ENCODE measurements at regions not wholly inside any gene's neighbourhood (a gene's known extent, or its start where the extent isn't known, plus 50 kb on each side); places are given as distances from the start of the nearest gene placed in this dataset.
"Not testable (repeated sequence)": the region's sequence is repeated elsewhere in the genome, so short reads cannot be mapped to it uniquely, and the experiment has no call there.

DNA sequence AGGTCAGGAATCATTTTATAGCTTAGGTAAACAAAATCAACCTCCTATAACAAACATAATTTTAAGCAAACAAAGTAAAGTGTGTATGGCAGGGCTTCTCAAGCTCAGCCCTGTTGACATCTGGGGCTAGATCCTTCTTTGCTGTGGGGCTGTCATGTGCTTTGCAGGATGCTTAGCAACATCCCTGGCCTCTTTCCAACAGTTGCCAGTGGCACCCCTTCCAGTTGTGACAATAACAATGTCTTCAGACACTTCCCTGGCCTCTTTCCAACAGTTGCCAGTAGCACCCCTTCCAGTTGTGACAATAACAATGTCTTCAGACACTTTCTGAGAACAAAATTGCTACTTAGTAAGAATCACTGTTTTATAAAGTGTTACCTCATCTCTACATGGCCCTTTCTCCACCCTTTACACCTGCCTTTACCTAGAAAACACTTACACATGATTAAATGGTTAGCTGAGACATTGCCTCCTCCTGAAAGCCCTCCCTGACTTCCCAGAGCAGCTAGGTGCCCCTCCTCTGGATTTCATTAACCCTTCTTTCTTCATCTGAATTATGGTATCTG is 194.0 kb upstream of the LMCD1 start:
- H3K36me3 Mint-ChIP-seq (ENCODE audit: unreplicated experiment): no peaks in the 10 kb centered on the region
- DNase-seq: no peak
- no peak overlapping the region for H3K4me3 Mint-ChIP-seq (ENCODE audit: unreplicated experiment)
- no peak overlapping the region for H3K27ac Mint-ChIP-seq (ENCODE audit: unreplicated experiment)
- H3K4me1 Mint-ChIP-seq (ENCODE audit: low read depth, unreplicated experiment): no peaks in the 10 kb centered on the region
- H3K27me3 Mint-ChIP-seq (ENCODE audit: unreplicated experiment): no peaks in the 10 kb centered on the region
- no peaks in the 10 kb centered on the region for H3K9me3 Mint-ChIP-seq (ENCODE audit: unreplicated experiment)
- TF ChIP-seq CTCF (IDR thresholded peaks at IDR 0.05; ENCODE audit: partially characterized antibody, unreplicated experiment): no peak

DNA sequence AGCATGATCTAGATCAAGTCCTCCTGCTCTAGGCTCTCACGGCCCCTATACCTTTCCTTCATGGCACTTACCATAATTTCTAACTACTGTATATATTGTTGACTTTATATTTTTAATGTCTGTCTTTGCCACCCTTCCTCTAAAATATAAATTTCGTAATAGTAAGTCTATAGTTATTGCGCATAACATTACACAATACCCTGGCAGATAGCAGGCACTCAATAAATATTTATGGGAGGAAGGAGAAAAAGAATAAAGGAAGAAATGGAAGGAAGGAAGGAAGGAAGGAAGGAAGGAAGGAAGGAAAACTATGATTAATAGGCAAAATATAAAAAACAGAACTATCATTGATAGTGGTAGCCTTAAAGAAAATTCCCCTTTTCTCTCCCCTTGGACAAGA is 190.3 kb upstream of the LMCD1 start:
- no peak for DNase-seq
- H3K4me1 Mint-ChIP-seq (ENCODE audit: low read depth, unreplicated experiment): no peaks in the 10 kb centered on the region
- no peak overlapping the region for H3K4me3 Mint-ChIP-seq (ENCODE audit: unreplicated experiment)
- H3K36me3 Mint-ChIP-seq (ENCODE audit: unreplicated experiment): no peaks in the 10 kb centered on the region
- TF ChIP-seq CTCF (IDR thresholded peaks at IDR 0.05; ENCODE audit: partially characterized antibody, unreplicated experiment): no peak
- no peaks in the 10 kb centered on the region for H3K9me3 Mint-ChIP-seq (ENCODE audit: unreplicated experiment)
- H3K27me3 Mint-ChIP-seq (ENCODE audit: unreplicated experiment): no peaks in the 10 kb centered on the region
- no peak overlapping the region for H3K27ac Mint-ChIP-seq (ENCODE audit: unreplicated experiment)

DNA sequence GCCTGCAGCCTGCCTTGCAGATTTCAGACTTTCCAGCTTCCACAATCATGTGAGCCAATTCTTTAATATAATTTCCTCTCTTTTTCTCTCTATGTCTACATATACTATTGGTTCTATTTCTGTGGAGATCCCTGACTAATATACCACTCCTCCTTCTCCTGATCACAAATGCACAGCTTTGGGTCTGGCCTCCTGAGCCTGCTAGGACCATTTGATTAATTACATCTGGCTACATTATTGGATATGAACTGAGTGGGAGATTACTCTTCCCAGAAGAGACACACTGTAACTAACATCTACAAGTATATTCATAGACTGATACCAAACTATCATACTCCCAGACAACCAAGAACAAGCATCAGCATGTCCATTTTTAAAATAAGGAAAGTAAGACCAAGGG is 188.9 kb upstream of the LMCD1 start:
- H3K27ac Mint-ChIP-seq (ENCODE audit: unreplicated experiment): no peak overlapping the region
- TF ChIP-seq CTCF (IDR thresholded peaks at IDR 0.05; ENCODE audit: partially characterized antibody, unreplicated experiment): no peak

GRCh38 chr3:8313560-8314267 is 187.9 kb upstream of the LMCD1 start:
- Mint-ChIP-seq H3K27me3 (ENCODE audit: unreplicated experiment) (no peaks in the 10 kb centered on the region), H3K4me1 (ENCODE audit: low read depth, unreplicated experiment) (no peaks in the 10 kb centered on the region), H3K9me3 (ENCODE audit: unreplicated experiment) (no peaks in the 10 kb centered on the region), H3K27ac (ENCODE audit: unreplicated experiment) (no peak overlapping the region), H3K36me3 (ENCODE audit: unreplicated experiment) (no peaks in the 10 kb centered on the region), H3K4me3 (ENCODE audit: unreplicated experiment) (no peak overlapping the region)
- no peak for TF ChIP-seq CTCF (IDR thresholded peaks at IDR 0.05; ENCODE audit: partially characterized antibody, unreplicated experiment)
- DNase-seq: no peak

More for the DNA sequence above, 188.9 kb upstream of the LMCD1 start:
- H3K36me3 Mint-ChIP-seq (ENCODE audit: unreplicated experiment): no peaks in the 10 kb centered on the region
- H3K4me3 Mint-ChIP-seq (ENCODE audit: unreplicated experiment): no peak overlapping the region
- no peak for DNase-seq
- H3K9me3 Mint-ChIP-seq (ENCODE audit: unreplicated experiment): no peaks in the 10 kb centered on the region
- H3K4me1 Mint-ChIP-seq (ENCODE audit: low read depth, unreplicated experiment): no peaks in the 10 kb centered on the region
- H3K27me3 Mint-ChIP-seq (ENCODE audit: unreplicated experiment): no peaks in the 10 kb centered on the region

DNA sequence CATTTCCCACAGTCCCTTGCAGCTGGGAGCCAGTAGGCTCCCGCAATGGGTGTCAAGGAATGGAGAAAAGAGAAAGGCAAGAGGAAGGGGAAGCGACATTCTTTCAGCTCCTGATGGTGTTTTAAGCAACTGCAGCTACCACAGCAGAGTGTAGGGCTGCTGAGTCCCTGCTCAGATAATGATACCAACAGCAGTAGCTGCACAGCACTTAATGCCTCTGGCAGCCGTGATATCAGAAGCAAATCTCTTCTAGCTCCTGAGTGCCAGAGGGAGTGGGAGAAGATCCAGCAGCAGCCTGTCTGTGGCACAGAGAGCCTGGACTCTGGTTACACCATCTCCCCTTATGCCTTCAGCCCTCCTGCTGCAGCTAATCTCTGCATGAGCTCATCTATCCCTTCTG is 186.1 kb upstream of the LMCD1 start:
- not testable (repeated sequence) for DNase-seq; H3K36me3 Mint-ChIP-seq (ENCODE audit: unreplicated experiment); H3K27me3 Mint-ChIP-seq (ENCODE audit: unreplicated experiment); H3K4me3 Mint-ChIP-seq (ENCODE audit: unreplicated experiment); H3K4me1 Mint-ChIP-seq (ENCODE audit: low read depth, unreplicated experiment); H3K27ac Mint-ChIP-seq (ENCODE audit: unreplicated experiment); H3K9me3 Mint-ChIP-seq (ENCODE audit: unreplicated experiment)
